T-helper 1 cell treated with Interleukin-12 subunit alpha and Interleukin-12 subunit beta and Interleukin-4 antibody, amounts not matched to agents 30 μg/mL and 1 μg/mL, for 36 hours (primary cell): ENCODE measurements at regions not wholly inside any gene's neighbourhood (a gene's known extent, or its start where the extent isn't known, plus 50 kb on each side); places are given as distances from the start of the nearest gene placed in this dataset.

Source experiments
- H3K27ac Mint-ChIP-seq: one replicate; pipeline ENCODE4 v1.8.0; 2021; ENCODE audit warnings: mild to moderate bottlenecking, mixed read lengths
- H3K27me3 Mint-ChIP-seq: one replicate; pipeline ENCODE4 v1.8.0; 2021; ENCODE audit warnings: low read depth, mixed read lengths
- H3K36me3 Mint-ChIP-seq: one replicate; pipeline ENCODE4 v1.8.0; 2021; ENCODE audit warnings: low read depth, mixed read lengths
- H3K4me1 Mint-ChIP-seq: one replicate; pipeline ENCODE4 v1.8.0; 2021; ENCODE audit warnings: low read depth, mixed read lengths
- H3K4me3 Mint-ChIP-seq: one replicate; pipeline ENCODE4 v1.8.0; 2021; ENCODE audit warnings: mild to moderate bottlenecking, moderate library complexity, mixed read lengths
- H3K9me3 Mint-ChIP-seq: one replicate; pipeline ENCODE4 v1.8.0; 2021; ENCODE audit warnings: mixed read lengths

DNA sequence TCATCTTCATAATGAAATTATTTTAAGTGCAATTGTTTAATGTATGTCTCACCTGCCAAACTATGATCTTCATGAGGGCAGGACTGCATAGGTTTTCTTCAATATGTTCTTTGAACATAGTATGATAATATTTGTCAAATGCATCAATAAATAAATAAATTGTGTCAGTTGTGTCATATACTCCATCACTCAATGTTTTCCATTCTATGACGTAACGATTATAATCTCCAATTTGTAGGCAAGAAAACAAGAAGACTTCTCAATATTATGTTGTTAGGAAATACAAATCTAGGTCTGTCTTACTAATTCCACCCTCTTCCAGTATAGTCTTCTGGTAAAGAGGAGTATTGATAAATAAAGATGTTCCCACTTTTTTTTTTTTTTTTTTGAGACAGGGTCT lies 858.1 kb downstream of the MAFB start:
- Mint-ChIP-seq H3K9me3 (no peaks in the 10 kb centered on the region), H3K36me3 (no peaks in the 10 kb centered on the region), H3K4me3 (no peak overlapping the region), H3K4me1 (peaks cover 1% of the 10 kb centered on the region), H3K27ac (no peak overlapping the region), H3K27me3 (no peaks in the 10 kb centered on the region)

DNA sequence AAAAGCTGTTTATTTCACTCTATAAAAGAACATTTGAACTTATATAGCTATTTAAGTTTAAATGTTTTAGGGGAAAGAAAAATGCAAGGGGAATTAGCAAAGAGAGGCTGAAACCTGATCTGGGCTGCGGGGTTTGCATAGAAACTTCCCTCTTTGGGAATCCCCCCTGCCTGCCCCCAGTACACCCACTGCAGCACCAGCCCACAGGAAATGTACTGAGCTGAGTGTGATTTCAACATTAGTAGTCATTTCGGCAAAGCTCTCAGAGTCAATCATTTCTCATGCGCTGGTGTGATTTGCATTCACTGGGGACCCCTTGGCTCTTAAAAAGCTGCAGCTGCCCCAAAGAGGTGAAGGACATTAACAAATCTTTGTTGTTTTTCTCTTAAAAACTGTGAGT lies 859.4 kb downstream of the MAFB start:
- Mint-ChIP-seq H3K9me3 (no peaks in the 10 kb centered on the region), H3K27me3 (no peaks in the 10 kb centered on the region), H3K36me3 (no peaks in the 10 kb centered on the region), H3K27ac (no peak overlapping the region), H3K4me3 (no peak overlapping the region), H3K4me1 (peaks cover 1% of the 10 kb centered on the region)

DNA sequence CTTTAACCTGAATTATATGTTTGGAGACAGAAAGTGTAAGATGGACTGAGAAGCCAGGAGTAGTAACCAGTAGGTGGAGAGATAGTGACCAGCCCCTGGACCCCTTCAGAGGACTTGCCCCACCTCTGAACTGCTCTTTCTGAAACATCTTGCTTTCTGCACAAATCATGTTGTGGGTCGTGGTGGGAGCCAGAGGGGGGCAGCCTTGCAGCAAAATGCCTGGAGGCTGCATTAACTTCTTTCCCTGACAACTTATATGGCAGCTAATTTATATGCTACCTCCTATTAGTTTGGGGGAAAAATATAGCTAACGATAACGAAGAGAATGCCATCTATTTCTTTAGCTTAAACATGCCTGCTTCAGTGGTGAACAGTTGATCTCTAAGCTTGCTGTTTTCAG lies 859.8 kb downstream of the MAFB start:
- no peak overlapping the region for H3K27ac Mint-ChIP-seq
- no peaks in the 10 kb centered on the region for H3K9me3 Mint-ChIP-seq
- peaks cover 1% of the 10 kb centered on the region for H3K4me1 Mint-ChIP-seq
- no peaks in the 10 kb centered on the region for H3K27me3 Mint-ChIP-seq
- H3K36me3 Mint-ChIP-seq = no peaks in the 10 kb centered on the region
- H3K4me3 Mint-ChIP-seq = no peak overlapping the region

DNA sequence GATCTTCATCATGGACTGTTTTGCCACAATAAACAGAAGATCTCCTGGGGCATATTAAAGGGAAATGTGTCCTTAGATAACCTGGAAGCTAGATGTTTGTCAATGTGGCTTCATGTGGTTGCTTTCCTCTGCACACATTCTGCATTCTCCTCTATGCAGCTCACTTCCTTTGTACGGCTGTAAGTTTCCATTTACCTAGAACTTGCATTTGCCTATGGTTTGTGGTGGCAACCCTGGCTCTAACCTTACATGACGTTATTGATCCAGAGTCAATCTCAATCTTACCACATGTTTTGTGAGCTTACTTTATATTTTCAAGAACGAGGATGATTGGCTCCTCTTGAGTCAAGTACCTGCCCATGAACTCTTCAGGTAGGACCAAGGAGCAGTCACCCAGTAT lies 863.1 kb downstream of the MAFB start:
- Mint-ChIP-seq H3K27me3 (no peaks in the 10 kb centered on the region), H3K9me3 (no peaks in the 10 kb centered on the region), H3K36me3 (no peaks in the 10 kb centered on the region), H3K27ac (no peak overlapping the region), H3K4me3 (no peak overlapping the region), H3K4me1 (peaks cover 1% of the 10 kb centered on the region)

DNA sequence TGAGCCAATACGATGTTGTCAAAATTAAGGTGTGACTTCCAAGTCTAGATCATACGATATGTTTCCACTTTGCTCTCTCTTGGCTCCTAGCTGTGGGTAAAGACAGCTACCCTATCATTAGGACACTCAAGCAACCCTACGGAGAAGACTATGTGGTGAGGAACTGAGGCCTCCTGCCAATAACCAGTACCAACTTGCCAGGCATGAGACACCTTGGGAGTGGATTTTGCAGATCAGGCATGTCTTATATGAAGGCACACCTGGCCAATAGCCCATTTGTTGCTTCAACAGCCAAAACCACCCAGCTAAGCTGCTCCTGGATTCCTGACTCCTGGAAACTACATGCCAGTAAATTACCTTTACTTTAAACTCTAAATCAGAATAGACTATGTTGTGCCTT lies 863.4 kb downstream of the DHX35 start:
- Mint-ChIP-seq H3K9me3 (no peaks in the 10 kb centered on the region), H3K4me1 (peaks cover 1% of the 10 kb centered on the region), H3K27ac (no peak overlapping the region), H3K36me3 (no peaks in the 10 kb centered on the region), H3K27me3 (no peaks in the 10 kb centered on the region), H3K4me3 (no peak overlapping the region)

DNA sequence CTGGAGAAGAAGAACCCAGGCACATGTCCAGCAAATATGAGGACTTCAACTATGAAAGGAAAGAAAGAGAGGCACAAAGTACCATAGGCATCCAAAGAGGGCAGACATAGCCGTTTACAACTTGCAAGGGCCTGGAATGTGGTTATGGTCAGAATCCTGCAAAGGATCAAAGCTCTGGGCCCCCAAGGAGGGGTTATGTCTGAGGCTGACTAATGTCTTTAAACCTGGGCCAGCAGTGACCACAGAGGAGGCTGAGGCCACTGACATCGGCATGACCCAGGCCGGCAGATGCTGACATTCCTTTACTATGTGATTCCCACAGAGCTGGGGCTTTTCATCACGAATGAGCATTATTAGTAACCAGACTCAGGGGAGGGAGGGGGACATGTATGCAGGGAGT lies 861.1 kb downstream of the DHX35 start:
- Mint-ChIP-seq H3K4me1 (no peaks in the 10 kb centered on the region), H3K9me3 (no peaks in the 10 kb centered on the region), H3K27ac (no peak overlapping the region), H3K36me3 (no peaks in the 10 kb centered on the region), H3K27me3 (no peaks in the 10 kb centered on the region), H3K4me3 (no peak overlapping the region)

DNA sequence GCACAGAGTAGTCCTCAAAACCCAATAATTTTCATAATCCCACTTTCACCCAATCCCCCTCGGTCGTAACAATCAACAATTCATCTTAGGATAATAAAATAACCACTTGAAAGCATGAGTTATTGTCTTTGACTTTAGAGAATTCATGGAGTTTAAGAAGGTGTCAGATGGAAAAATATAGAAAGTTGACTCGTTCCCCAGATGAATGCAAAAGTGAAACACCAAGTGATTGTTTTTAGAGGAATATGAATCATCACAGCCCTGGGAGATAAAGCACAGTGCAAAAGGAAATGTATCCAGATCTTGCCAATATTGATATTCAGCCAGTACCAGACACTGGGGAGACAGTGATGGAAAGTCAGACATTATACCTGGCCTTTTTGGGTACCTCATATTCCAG lies 860.5 kb downstream of the DHX35 start:
- Mint-ChIP-seq H3K27me3 (no peaks in the 10 kb centered on the region), H3K36me3 (no peaks in the 10 kb centered on the region), H3K4me3 (no peak overlapping the region), H3K9me3 (no peaks in the 10 kb centered on the region), H3K4me1 (no peaks in the 10 kb centered on the region), H3K27ac (no peak overlapping the region)

DNA sequence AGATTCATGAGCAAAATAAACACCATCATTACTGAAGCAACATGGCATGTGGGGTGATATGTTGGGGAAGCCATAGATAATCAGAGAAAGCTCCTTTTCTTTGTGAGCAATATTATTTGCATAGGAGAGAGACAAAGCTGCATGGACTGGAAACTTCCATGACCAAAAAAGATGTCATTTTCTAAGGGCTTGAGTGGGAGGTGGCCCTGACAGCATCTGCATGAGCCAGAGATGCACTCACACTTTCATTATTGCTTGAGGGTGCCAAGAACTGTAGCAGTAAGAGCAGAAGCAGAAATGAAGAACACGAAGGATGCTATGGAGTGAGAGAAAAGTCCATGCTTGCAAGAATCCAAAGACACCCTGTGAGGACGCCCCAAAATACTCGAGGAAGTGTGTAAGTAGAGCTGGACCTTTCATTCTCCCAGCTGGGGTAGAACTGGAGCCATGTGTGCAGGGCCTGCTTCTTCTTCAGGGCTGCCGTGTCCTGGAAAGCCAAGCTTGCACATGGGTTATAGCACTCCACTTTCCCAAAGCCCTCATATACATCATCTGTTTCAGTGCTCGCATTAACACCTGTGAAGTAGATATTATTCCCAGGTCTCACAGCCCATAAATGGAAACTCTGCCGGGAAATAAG lies 851.2 kb downstream of the DHX35 start:
- Mint-ChIP-seq H3K36me3 (no peaks in the 10 kb centered on the region), H3K9me3 (peaks cover 3% of the 10 kb centered on the region), H3K4me1 (no peaks in the 10 kb centered on the region), H3K27me3 (no peaks in the 10 kb centered on the region), H3K27ac (no peak overlapping the region), H3K4me3 (no peak overlapping the region)

DNA sequence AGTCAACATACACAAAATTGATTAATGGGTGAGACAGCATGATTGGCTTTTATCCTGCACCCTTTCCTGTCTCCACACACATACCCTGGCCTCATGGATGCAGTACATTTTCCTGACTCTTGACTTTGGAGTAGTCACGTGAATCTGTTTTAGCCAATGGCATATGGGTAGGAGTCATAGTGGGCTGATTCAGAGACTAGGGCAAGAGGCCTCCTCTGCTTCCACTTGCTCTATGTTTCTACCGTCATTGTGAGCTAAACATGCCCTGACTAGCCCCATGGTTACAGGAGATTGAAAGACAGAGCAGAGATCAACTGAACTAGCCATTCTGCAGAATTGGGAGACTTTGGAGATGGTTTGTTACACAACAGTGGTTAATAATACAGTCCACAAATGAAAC lies 850.0 kb downstream of the DHX35 start:
- H3K27ac Mint-ChIP-seq = no peak overlapping the region
- no peak overlapping the region for H3K4me3 Mint-ChIP-seq
- H3K4me1 Mint-ChIP-seq = no peaks in the 10 kb centered on the region
- no peaks in the 10 kb centered on the region for H3K36me3 Mint-ChIP-seq
- H3K27me3 Mint-ChIP-seq = no peaks in the 10 kb centered on the region
- peaks cover 3% of the 10 kb centered on the region for H3K9me3 Mint-ChIP-seq

DNA sequence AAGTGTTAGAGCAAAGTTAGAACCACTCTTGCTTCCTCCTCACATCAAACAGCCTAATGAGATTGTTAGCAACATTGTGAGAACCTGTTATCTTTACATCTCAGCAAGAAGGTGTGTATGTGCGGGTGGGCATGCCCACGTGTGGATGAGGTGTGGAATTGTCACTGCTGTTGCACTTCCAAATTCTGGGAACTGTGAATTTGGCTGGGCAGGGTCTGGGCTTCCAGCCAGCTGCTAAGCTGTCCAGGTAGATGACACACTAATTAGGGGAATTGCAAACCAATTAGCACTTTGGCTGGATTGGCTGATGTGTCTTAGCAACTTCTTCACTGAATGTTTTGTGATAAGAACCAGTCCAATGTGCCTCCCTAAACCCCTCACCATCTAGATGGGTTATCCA lies 848.2 kb downstream of the DHX35 start:
- Mint-ChIP-seq H3K9me3 (no peaks in the 10 kb centered on the region), H3K4me1 (no peaks in the 10 kb centered on the region), H3K27me3 (no peaks in the 10 kb centered on the region), H3K36me3 (no peaks in the 10 kb centered on the region), H3K27ac (no peak overlapping the region), H3K4me3 (no peak overlapping the region)

DNA sequence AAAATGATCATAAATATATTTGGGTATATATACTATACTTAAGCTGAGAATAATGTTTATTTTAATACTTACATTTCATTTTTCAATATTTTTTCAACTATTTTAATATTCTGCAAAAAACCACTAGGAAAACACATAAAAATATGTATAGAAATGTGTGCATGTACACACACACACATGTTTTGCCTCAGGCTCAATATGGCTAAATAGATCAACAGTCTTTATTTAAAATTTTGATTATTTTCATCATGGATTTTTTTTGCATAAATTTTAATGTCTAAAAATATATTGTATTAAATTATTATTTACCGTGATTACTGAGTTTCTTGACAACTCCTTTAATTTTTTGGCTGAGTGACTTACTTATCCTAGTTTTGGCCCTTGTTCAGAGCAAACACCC lies 846.5 kb downstream of the DHX35 start:
- Mint-ChIP-seq H3K4me3 (no peak overlapping the region), H3K27me3 (no peaks in the 10 kb centered on the region), H3K9me3 (no peaks in the 10 kb centered on the region), H3K27ac (no peak overlapping the region), H3K36me3 (no peaks in the 10 kb centered on the region), H3K4me1 (no peaks in the 10 kb centered on the region)

DNA sequence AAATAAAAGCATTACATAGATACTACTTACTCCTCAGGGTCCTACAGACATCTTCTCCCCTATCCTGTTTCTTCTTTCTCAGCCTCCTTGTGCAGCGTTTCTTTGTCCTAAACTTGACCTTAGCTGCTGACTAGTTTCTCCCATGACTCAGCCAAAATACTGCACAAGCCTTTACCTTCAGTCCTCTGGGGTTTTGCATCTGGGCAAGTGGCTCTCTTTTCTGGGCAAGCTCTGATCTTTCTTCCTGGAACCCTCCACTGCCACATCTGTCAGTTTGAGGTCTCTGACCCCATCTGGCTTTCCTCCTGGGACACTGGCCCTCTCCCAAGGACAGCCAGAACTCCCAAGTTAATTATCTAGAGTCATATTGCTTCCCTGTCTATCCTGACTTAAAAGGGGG lies 838.4 kb downstream of the DHX35 start:
- Mint-ChIP-seq H3K4me1 (no peaks in the 10 kb centered on the region), H3K36me3 (no peaks in the 10 kb centered on the region), H3K27me3 (no peaks in the 10 kb centered on the region), H3K27ac (no peak overlapping the region), H3K4me3 (no peak overlapping the region), H3K9me3 (no peaks in the 10 kb centered on the region)

DNA sequence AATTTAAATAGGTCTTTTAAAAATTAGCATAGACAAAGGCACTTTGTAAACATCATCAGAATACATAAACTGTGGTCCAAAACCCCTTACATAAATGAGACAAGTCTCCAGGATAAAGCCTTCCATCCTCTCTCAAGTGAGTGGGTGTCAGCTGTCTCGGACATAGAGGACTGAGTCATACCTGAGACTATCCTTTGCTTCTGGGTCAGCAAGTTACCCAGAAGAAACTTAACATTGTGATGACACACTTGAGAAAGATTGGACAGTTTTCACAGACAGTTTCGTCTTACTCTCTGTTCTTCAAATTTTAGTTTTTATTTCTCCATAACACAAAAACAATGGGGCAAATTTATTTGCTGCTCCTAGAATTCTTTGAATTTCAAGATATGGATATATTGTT lies 838.0 kb downstream of the DHX35 start:
- Mint-ChIP-seq H3K4me3 (no peak overlapping the region), H3K27ac (no peak overlapping the region), H3K4me1 (no peaks in the 10 kb centered on the region), H3K27me3 (no peaks in the 10 kb centered on the region), H3K36me3 (no peaks in the 10 kb centered on the region), H3K9me3 (no peaks in the 10 kb centered on the region)

DNA sequence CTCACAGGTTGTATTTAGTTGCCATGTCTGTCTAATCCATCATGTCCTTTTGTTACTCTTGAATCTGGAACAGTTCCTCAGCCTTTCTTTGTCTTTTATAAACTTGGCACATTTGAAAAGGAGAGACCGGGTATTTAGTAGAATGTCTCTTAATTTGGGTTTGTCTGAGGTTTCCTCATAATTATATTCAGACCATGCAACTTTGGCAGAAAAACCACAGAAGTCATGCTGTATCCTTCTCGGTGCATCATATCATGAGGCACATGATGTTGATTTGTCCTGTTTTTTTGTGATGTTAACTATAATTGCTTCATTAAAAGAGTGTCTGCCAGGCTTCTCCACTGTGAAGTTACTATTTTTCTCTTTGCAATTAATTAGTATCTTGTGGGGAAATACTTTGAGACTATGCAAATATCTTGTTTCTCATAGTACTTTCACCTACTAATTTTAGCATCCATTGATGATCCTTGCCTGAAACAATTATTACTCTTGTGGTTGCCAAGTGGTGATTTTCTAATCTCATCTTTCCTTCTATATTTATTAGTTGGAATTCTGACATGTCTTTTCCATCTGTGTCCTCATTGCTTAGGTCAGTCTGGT lies 837.3 kb downstream of the DHX35 start:
- Mint-ChIP-seq H3K4me3 (no peak overlapping the region), H3K36me3 (no peaks in the 10 kb centered on the region), H3K4me1 (no peaks in the 10 kb centered on the region), H3K9me3 (no peaks in the 10 kb centered on the region), H3K27ac (no peak overlapping the region), H3K27me3 (no peaks in the 10 kb centered on the region)

DNA sequence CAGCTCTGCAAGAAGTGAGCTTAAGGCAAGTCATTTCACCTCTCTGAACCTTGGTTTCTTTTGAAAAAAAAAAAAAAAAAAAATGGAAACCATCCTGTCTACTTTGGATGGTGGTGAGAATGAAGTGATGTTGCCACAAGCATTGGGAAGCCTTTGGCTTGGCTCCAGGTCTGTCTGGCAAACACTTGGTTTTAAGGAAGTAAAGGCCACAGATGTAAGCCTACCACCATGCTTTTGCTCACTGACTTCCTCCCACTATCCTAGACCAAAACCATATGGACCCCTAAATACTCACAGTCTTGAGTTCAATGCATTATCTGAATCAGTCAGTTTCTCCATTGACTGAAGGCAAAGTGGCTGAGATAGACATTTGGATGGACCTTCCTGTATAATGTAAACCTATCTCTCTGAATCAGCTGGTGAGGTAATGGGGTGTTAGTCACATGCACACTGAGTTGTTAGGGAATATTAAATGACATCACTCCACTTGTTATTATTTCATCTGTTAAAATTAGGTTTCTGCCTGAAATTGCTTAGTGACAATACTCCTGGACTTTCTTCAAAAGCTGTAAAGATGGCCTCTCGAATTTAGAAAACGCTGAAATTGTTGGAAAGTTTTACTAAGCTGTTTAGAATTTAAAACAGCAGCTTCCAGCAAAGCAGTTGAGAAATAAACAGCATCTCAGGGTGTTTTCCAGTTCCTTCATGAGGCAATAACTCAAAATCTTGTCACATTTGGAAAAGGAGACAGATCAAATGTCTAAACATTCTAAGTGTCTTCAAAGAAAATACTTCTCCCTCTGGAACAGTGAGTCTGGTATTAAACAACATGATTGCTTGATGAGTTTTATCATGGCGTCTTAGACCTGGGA lies 833.5 kb downstream of the DHX35 start:
- no peaks in the 10 kb centered on the region for H3K4me1 Mint-ChIP-seq
- H3K4me3 Mint-ChIP-seq = no peak overlapping the region
- H3K27ac Mint-ChIP-seq = no peak overlapping the region
- H3K36me3 Mint-ChIP-seq = no peaks in the 10 kb centered on the region
- no peaks in the 10 kb centered on the region for H3K9me3 Mint-ChIP-seq
- no peaks in the 10 kb centered on the region for H3K27me3 Mint-ChIP-seq
